Fibroblast of lung (primary cell): ENCODE measurements at regions not wholly inside any gene's neighbourhood (a gene's known extent, or its start where the extent isn't known, plus 50 kb on each side); places are given as distances from the start of the nearest gene placed in this dataset.

Experiments
- DNase-seq, 2 donors: peaks; one replicate each; pipeline versions ENCODE4 v3.0.0 to v3.0.0-alpha.2; 2010; ENCODE audit warnings: low read depth in 2 of 2
- H2AFZ ChIP-seq: 2 replicates; pipeline ENCODE4 v1.5.1; 2012; ENCODE audit warnings: low read length, control low read depth, inconsistent platforms
- H3K27ac ChIP-seq: 2 replicates; pipeline ENCODE4 v1.5.1; 2011; ENCODE audit warnings: low read length, control low read depth; ENCODE audit not compliant: insufficient read depth
- H3K27me3 ChIP-seq: 2 replicates; pipeline ENCODE4 v1.5.1; 2011; ENCODE audit warnings: mild to moderate bottlenecking, low read length; ENCODE audit not compliant: control insufficient read depth, insufficient read depth
- H3K36me3 ChIP-seq: 2 replicates; pipeline ENCODE4 v1.5.1; 2011; ENCODE audit warnings: low read length; ENCODE audit not compliant: control insufficient read depth, insufficient read depth
- H3K4me1 ChIP-seq: 2 replicates; pipeline ENCODE4 v1.5.1; 2011; ENCODE audit warnings: low read length; ENCODE audit not compliant: control insufficient read depth, insufficient read depth; ENCODE audit errors: extremely low read depth
- H3K4me2 ChIP-seq: 2 replicates; pipeline ENCODE4 v1.5.1; 2011; ENCODE audit warnings: low read length, control low read depth; ENCODE audit not compliant: insufficient read depth; ENCODE audit errors: extremely low read depth
- H3K4me3 ChIP-seq, 4 experiments: fragments of 200-600 bp in 1 of 4; sonication (generic) in 1 of 4; replicated peaks in 1 of 4; 2 replicates each; pipeline ENCODE4 v1.5.1; 2011 to 2016; ENCODE audit warnings: low read length in 4 of 4, low read depth in 3 of 4, mild to moderate bottlenecking in 3 of 4, control low read depth in 2 of 4, inconsistent platforms in 1 of 4, mixed read lengths in 1 of 4; ENCODE audit not compliant: insufficient read depth in 1 of 4; ENCODE audit errors: control extremely low read depth in 1 of 4
- H3K79me2 ChIP-seq: 2 replicates; pipeline ENCODE4 v1.5.1; 2012; ENCODE audit warnings: mild to moderate bottlenecking, low read length, inconsistent platforms; ENCODE audit not compliant: control insufficient read depth, insufficient read depth
- H3K9ac ChIP-seq: 2 replicates; pipeline ENCODE4 v1.5.1; 2011; ENCODE audit warnings: mild to moderate bottlenecking, low read length, control low read depth; ENCODE audit not compliant: insufficient read depth
- H3K9me3 ChIP-seq: 2 replicates; pipeline ENCODE4 v1.5.1; 2012; ENCODE audit warnings: low read depth, low read length; ENCODE audit not compliant: control insufficient read depth, insufficient read depth
- H4K20me1 ChIP-seq: 2 replicates; pipeline ENCODE4 v1.5.1; 2011; ENCODE audit warnings: low read length; ENCODE audit not compliant: control insufficient read depth, insufficient read depth; ENCODE audit errors: extremely low read depth
- CTCF ChIP-seq, 2 donors: IDR thresholded peaks in 1 of 2; conservative IDR thresholded peaks in 1 of 2; 1 replicate in 1 of 2; 2 replicates in 1 of 2; pipeline ENCODE4 v1.5.1; 2011 to 2012; ENCODE audit warnings: low read length in 2 of 2, control low read depth in 1 of 2, inconsistent platforms in 1 of 2, low read depth in 1 of 2, mild to moderate bottlenecking in 1 of 2
- EZH2 ChIP-seq: IDR thresholded peaks from 2 replicates; pipeline ENCODE4 v1.5.1; 2012; ENCODE audit warnings: low read length, control low read depth, mild to moderate bottlenecking; ENCODE audit errors: missing control alignments

- H3K4me1 ChIP-seq = peaks cover 8% of the 10 kb centered on the region
- peak overlapping the region; percentile 28 for H2AFZ ChIP-seq
Observed at GRCh38 chr14:89540830-89541470, 123.9 kb upstream of the FOXN3 start.

GRCh38 chr14:89540009-89540829 lies 123.2 kb upstream of the FOXN3 start:
- no peaks in the 10 kb centered on the region for H4K20me1 ChIP-seq
- H3K27me3 ChIP-seq = no peaks in the 10 kb centered on the region
- TF ChIP-seq CTCF (conservative IDR thresholded peaks at IDR 0.05 in 1 of 2, IDR thresholded peaks at IDR 0.05 in 1 of 2; ENCODE audit: low read depth in 1 of 2, low read length in 2 of 2) (no peak), EZH2 (no peak)
- no peak overlapping the region for H2AFZ ChIP-seq
- peaks cover 8% of the 10 kb centered on the region for H3K4me1 ChIP-seq
- no peak overlapping the region for H3K9ac ChIP-seq
- no peak overlapping the region for H3K4me2 ChIP-seq
- no peak overlapping the region for H3K4me3 ChIP-seq
- H3K36me3 ChIP-seq = no peaks in the 10 kb centered on the region
- H3K9me3 ChIP-seq = no peaks in the 10 kb centered on the region
- peak; percentile 23 to 67 for DNase-seq
- H3K79me2 ChIP-seq = no peaks in the 10 kb centered on the region
- no peak overlapping the region for H3K27ac ChIP-seq

More at GRCh38 chr14:89540830-89541470, 123.9 kb upstream of the FOXN3 start:
- peak overlapping the region; percentile 54 for H3K27ac ChIP-seq
- no peaks in the 10 kb centered on the region for H3K79me2 ChIP-seq
- H3K4me2 ChIP-seq = peak overlapping the region; percentile 29
- H4K20me1 ChIP-seq = no peaks in the 10 kb centered on the region
- H3K9ac ChIP-seq = no peak overlapping the region
- TF ChIP-seq EZH2 (no peak), CTCF (conservative IDR thresholded peaks at IDR 0.05 in 1 of 2, IDR thresholded peaks at IDR 0.05 in 1 of 2; ENCODE audit: low read depth in 1 of 2, low read length in 2 of 2) (no peak)
- no peaks in the 10 kb centered on the region for H3K36me3 ChIP-seq
- H3K27me3 ChIP-seq = no peaks in the 10 kb centered on the region
- peak; percentile 81 to 93 for DNase-seq
- no peak overlapping the region for H3K4me3 ChIP-seq
- no peaks in the 10 kb centered on the region for H3K9me3 ChIP-seq

GRCh38 chr14:89537911-89538310 lies 120.9 kb upstream of the FOXN3 start:
- Histone ChIP-seq H3K36me3 (no peaks in the 10 kb centered on the region), H3K9ac (no peak overlapping the region), H3K27ac (no peak overlapping the region), H2AFZ (no peak overlapping the region), H3K4me1 (peaks cover 8% of the 10 kb centered on the region), H3K9me3 (no peaks in the 10 kb centered on the region), H4K20me1 (no peaks in the 10 kb centered on the region), H3K4me3 (no peak overlapping the region), H3K4me2 (no peak overlapping the region), H3K27me3 (no peaks in the 10 kb centered on the region), H3K79me2 (no peaks in the 10 kb centered on the region)
- TF ChIP-seq CTCF (conservative IDR thresholded peaks at IDR 0.05 in 1 of 2, IDR thresholded peaks at IDR 0.05 in 1 of 2; ENCODE audit: low read depth in 1 of 2, low read length in 2 of 2) = no peak
- no peak for TF ChIP-seq EZH2
- no peak for DNase-seq
